ENCODE measurements at regions not wholly inside any gene's neighbourhood (a gene's known extent, or its start where the extent isn't known, plus 50 kb on each side); places are given as distances from the start of the nearest gene placed in this dataset.
"Not testable (repeated sequence)": the region's sequence is repeated elsewhere in the genome, so short reads cannot be mapped to it uniquely, and the experiment has no call there.

DNA sequence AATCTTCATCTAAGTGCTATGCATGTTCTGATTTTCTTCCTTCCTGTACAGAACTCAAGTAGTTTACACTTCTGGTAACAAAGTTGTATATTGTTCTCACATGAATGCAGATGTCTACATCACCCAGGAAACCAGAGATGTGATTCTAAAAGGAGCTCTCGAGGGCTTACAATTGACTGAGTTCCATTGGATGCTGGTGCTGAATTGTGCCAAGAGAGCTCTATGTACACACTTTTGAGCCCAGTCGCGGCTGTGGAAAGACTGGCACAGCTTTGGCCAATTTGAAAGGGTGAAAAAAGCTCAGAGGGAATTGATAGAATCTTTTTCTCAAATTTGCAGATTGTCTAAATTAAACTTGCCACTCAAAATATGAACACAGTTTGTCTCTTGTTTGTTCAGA lies 340.7 kb downstream of the LMBRD1 start:
- Mint-ChIP-seq H3K27me3 (peaks cover 0 to 2% (median 0%) of the 10 kb centered on the region in 5 donors), H3K4me3 (no peak overlapping the region), H3K36me3 (peaks cover 0 to 6% (median 0%) of the 10 kb centered on the region in 3 donors), H3K27ac (no peak overlapping the region), H3K4me1 (no peaks in the 10 kb centered on the region), H3K9me3 (peaks cover 0 to 18% (median 0%) of the 10 kb centered on the region in 9 donors)
- ATAC-seq (no peak), DNase-seq (no peak)
- POLR2A ChIA-PET: no interaction called here

DNA sequence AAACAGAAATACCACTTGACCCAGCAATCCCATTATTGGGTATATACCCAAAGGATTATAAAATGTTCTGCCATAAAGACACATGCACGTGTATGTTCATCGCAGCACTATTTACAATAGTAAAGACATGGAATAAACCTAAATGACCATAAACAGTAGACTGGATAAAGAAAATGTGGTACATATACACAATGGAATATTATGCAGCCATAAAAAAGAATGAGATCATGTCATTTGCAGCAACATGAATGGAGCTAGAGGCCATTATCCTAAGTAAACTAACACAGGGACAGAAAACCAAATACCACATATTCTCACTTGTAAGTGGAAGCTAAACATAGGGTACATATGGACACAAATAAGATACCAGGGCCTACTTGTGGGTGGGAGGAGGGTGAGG lies 342.2 kb downstream of the LMBRD1 start:
- H3K4me3 Mint-ChIP-seq, DNase-seq, POLR2A ChIA-PET, ATAC-seq, H3K36me3 Mint-ChIP-seq, H3K4me1 Mint-ChIP-seq, H3K27ac Mint-ChIP-seq, H3K27me3 Mint-ChIP-seq: not testable (repeated sequence)
- peaks cover 0 to 19% (median 4%) of the 10 kb centered on the region in 9 donors for H3K9me3 Mint-ChIP-seq

DNA sequence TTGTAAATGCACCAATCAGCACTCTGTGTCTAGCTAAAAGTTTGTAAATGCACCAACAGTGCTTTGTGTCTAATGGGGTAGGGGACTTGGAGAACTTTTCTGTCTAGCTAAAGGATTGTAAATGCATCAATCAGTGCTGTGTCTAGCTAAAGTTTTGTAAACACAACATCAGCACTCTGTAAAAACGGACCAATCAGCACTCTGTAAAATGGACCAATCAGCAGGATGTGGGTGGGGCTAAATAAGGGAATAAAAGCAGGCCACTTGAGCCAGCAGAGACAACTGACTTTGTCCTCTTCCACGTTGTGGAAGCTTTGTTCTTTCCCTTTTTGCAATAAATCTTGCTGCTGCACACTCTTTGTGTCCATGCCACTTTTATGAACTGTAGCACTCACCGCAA lies 346.3 kb downstream of the LMBRD1 start:
- DNase-seq, H3K4me3 Mint-ChIP-seq, H3K27me3 Mint-ChIP-seq, H3K4me1 Mint-ChIP-seq, ATAC-seq, H3K27ac Mint-ChIP-seq, H3K36me3 Mint-ChIP-seq, POLR2A ChIA-PET: not testable (repeated sequence)
- H3K9me3 Mint-ChIP-seq: peaks cover 0 to 32% (median 6%) of the 10 kb centered on the region in 9 donors

DNA sequence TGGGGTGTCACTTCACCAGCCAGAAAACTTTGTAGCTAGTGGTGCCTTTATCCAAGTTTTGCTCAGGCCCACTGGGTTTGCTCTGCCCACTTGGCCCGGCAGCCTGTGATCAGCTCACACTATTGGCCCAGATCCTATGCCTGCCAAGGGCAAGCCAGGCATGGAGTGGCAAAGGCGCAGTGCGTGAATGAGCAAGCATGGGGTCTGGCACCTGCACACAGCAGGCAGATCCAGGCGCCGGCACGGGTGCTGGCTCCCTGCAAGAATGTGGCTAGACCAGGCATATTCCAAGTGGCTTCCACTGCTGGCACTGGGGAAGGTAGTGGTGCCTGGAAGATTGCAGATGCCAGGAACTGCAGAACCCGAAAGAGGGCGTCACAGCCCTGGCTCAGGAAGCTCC lies 346.9 kb downstream of the LMBRD1 start:
- ATAC-seq (no peak), DNase-seq (no peak)
- Mint-ChIP-seq H3K9me3 (peaks cover 0 to 33% (median 6%) of the 10 kb centered on the region in 9 donors), H3K4me3 (no peak overlapping the region), H3K4me1 (no peaks in the 10 kb centered on the region), H3K27me3 (no peaks in the 10 kb centered on the region), H3K36me3 (peaks cover 0 to 6% (median 0%) of the 10 kb centered on the region in 3 donors), H3K27ac (no peak overlapping the region)
- POLR2A ChIA-PET: no interaction called here

Measured in naive thymus-derived CD8-positive, alpha-beta T cell (primary cell).